Testis (tissue), 2 donors: ENCODE measurements at regions not wholly inside any gene's neighbourhood (a gene's known extent, or its start where the extent isn't known, plus 50 kb on each side); places are given as distances from the start of the nearest gene placed in this dataset.

Experiments used
- POLR2A ChIP-seq: fragments of 450-650 bp; IDR thresholded peaks from one replicate; pipeline ENCODE4 v1.6.1; 2017; ENCODE audit warnings: antibody characterized with exemption, mild to moderate bottlenecking, moderate library complexity
- TF ChIP-seq, protein P1 (sequence below), 3 experiments: fragments of 450-650 bp in 2 of 3; fragments of 200-600 bp in 1 of 3; sonication (generic) in 1 of 3; IDR thresholded peaks; one replicate each; pipeline ENCODE4 v1.5.1; 2016 to 2019; ENCODE audit warnings: antibody characterized with exemption in 3 of 3, mild to moderate bottlenecking in 2 of 3, moderate library complexity in 1 of 3

DNA sequence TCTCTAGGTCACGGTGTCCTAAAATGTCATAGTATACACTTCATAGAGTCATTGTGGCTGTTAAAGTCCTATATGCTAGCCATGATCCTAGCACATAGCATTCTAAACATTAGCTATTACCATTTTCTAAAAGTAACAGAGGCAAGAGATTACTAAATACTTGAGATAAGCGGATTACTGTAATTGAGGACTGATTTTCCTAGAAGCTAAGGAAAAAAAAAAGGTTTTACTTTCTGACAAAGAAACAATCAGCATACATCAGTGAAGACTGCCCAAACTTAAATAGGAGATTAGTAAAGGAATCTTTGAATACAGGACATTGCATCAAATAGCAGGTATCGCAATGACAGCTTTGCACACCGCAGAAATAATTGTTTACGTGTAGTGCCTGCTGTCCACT is 91.3 kb upstream of the HNRNPU start:
- TF ChIP-seq, protein P1, sequence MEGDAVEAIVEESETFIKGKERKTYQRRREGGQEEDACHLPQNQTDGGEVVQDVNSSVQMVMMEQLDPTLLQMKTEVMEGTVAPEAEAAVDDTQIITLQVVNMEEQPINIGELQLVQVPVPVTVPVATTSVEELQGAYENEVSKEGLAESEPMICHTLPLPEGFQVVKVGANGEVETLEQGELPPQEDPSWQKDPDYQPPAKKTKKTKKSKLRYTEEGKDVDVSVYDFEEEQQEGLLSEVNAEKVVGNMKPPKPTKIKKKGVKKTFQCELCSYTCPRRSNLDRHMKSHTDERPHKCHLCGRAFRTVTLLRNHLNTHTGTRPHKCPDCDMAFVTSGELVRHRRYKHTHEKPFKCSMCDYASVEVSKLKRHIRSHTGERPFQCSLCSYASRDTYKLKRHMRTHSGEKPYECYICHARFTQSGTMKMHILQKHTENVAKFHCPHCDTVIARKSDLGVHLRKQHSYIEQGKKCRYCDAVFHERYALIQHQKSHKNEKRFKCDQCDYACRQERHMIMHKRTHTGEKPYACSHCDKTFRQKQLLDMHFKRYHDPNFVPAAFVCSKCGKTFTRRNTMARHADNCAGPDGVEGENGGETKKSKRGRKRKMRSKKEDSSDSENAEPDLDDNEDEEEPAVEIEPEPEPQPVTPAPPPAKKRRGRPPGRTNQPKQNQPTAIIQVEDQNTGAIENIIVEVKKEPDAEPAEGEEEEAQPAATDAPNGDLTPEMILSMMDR (IDR thresholded peaks at IDR 0.05): no peak
- TF ChIP-seq POLR2A: no peak
